Fibroblast of mammary gland (primary cell): ENCODE measurements at regions not wholly inside any gene's neighbourhood (a gene's known extent, or its start where the extent isn't known, plus 50 kb on each side); places are given as distances from the start of the nearest gene placed in this dataset.

Source experiments
- DNase-seq: peaks from one replicate; pipeline ENCODE4 v3.0.0-alpha.2; 2010; ENCODE audit warnings: low read depth
- H3K4me3 ChIP-seq: 2 replicates; pipeline ENCODE4 v1.5.1; 2011; ENCODE audit warnings: low read depth, mild to moderate bottlenecking, low read length, moderate library complexity; ENCODE audit not compliant: control insufficient read depth
- TF ChIP-seq, protein P1 (sequence below): conservative IDR thresholded peaks from 2 replicates; pipeline ENCODE4 v1.5.1; 2011; ENCODE audit warnings: low read depth, low read length, inconsistent platforms; ENCODE audit not compliant: control insufficient read depth, insufficient read depth

DNA sequence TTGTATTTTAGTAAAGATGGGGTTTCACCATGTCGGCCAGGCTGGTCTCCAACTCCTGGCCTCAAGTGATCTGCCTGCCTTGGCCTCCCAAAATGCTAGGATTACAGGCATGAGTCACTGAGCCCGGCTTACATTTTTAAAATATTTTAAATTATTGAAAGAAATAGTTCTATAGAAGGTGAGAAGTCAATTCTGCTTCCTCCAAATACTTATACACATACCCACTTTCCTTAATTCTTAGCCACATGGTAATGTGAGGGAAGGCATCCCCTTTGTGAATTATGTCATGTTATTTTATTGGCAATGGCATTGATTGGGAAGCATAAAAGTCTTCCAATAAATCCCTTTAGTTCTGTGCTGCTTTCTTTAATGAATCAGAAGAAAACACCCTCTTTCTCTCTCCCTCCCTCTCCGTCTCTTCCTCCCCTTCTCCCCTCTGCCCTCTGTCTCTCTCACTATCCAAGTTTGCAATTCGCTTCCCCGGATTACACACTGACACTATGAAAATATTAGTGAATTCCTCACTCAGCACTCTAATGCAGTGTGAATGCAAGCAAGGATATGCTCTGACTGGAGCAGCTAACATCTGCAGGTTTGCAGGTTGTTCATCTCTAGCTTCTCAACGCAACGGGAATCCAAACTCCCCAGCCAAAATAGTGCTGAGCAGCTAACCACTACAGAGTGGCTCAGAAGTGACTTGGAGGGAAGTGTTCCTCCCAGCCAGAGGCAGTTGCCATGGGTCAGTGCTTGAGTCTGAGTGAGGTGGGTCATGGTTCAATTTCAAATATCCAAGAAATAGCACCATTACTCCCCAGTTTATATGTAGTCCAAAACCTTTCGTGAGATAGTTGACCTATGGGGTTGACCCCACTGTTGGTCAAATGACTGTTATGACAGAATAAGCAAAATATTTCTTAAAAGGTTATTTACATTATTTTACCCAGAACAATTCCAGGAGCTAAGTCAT is 77.8 kb upstream of the CD55 start:
- peak; percentile 7 for DNase-seq
- no peak overlapping the region for H3K4me3 ChIP-seq
- TF ChIP-seq, protein P1, sequence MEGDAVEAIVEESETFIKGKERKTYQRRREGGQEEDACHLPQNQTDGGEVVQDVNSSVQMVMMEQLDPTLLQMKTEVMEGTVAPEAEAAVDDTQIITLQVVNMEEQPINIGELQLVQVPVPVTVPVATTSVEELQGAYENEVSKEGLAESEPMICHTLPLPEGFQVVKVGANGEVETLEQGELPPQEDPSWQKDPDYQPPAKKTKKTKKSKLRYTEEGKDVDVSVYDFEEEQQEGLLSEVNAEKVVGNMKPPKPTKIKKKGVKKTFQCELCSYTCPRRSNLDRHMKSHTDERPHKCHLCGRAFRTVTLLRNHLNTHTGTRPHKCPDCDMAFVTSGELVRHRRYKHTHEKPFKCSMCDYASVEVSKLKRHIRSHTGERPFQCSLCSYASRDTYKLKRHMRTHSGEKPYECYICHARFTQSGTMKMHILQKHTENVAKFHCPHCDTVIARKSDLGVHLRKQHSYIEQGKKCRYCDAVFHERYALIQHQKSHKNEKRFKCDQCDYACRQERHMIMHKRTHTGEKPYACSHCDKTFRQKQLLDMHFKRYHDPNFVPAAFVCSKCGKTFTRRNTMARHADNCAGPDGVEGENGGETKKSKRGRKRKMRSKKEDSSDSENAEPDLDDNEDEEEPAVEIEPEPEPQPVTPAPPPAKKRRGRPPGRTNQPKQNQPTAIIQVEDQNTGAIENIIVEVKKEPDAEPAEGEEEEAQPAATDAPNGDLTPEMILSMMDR: no peak

DNA sequence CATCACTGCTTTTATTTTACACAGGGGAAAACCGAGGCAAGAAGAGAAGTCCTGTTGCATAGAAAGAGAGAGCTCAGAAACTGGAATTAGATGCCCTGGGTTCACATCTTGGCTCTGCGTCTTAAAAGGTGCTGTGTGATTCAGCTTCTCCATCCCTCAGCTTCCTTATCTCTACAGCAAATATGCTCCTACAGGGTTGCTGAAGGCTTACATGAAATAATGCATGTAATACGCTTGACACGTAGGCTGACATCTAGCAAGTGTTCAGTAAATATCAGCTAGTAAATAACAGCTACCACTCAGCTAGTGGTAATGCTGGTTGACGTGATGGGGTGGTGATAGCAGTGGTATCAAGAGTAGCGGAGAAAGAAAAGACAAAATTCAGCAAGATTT is 77.1 kb upstream of the CD55 start:
- H3K4me3 ChIP-seq: no peak overlapping the region
- no peak for DNase-seq
- TF ChIP-seq, protein P1: no peak

DNA sequence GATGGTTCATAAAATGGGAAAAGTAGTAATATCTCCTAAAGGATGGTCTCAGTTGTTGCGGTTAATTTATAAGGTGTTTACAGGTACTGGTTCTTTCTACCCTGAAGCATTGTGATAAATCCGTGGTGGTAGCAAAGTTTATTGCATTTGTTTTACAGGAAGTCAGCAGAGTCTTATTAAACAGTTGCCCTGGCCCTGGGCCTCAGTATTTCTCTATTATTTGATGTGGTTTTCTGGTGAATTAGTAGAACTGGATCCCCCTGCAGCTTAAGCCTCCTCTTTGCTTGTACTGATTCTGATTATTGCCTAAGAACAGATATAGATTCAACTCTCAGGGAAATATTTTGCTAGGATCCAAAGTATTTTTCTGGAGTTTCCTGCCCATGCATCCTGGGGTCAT is 76.4 kb upstream of the CD55 start:
- H3K4me3 ChIP-seq: no peak overlapping the region
- DNase-seq: no peak
- TF ChIP-seq, protein P1: no peak

DNA sequence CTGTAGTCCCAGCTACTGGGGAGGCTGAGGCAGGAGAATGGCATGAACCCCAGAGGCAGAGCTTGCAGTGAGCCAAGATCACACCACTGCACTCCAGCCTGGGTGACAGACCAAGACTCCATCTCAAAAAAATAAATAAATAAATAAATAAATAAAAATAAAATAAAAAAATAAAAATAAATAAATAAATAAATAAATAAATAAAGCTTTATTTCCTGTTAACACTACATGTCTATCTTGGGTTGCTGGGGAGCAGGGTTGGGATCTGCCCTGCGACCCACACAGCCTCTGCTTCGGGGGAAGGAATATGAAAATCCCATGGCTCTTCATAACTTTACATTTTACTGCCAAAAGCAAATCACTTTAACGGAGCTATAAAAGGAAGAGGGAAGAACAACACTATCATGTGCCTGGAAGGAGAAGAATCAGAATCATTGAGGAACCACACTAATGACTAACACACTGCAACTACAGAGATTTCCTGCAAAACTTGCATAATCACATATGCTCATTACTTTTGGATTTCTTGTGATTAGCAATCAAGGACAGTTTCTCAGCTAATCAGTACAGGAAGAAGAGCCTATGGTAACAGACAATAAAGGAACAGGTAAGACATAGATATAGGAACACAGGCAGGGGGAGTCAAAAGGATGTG is 72.8 kb upstream of the CD55 start:
- TF ChIP-seq, protein P1: no peak
- no peak overlapping the region for H3K4me3 ChIP-seq
- peak; percentile 28 for DNase-seq

DNA sequence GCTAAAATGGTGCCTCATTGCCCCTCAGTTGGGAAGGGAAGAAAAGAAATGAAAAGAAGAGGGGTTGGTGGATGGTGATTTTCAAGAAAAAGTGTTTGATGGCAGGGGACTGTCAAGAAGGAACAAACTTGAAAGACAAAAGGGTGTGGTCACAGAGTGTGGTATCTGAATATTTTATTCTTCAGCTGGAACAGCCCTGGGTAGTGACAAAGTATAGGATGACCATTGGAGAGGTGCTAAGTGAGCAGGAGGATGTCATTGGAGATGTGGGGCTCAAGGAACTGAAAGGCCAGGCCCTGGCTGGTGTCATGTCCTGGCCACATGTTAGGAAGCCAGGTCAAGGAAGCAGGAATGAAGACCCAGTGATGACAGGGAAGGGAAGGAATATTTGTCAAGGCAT is 71.0 kb upstream of the CD55 start:
- H3K4me3 ChIP-seq: no peak overlapping the region
- TF ChIP-seq, protein P1: no peak
- DNase-seq: no peak

DNA sequence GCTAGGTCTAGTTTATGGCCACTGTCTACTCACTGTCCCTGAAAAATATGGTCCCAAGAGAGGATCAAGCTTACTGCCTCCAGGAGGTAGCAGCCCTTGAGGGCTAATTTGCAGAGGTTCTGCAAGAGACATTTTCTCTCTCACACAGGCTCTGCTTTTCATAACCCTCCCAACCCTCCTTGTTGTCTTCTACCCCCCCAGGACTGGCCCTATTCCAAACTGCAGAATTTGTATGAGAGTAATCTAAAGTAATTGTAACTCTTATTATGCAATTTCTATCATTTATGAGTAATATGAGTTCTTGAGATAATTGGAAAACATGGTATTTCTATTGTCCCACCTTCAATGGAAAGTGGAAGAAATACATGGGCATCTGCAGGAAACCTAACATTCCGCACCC is 70.4 kb upstream of the CD55 start:
- DNase-seq: peak; percentile 2
- no peak overlapping the region for H3K4me3 ChIP-seq
- TF ChIP-seq, protein P1: no peak
